ENCODE measurements at regions not wholly inside any gene's neighbourhood (a gene's known extent, or its start where the extent isn't known, plus 50 kb on each side); places are given as distances from the start of the nearest gene placed in this dataset.

- no peak for DNase-seq
Measured at GRCh38 chr11:45472716-45473317, 186.7 kb upstream of the SYT13 start.

GRCh38 chr11:45471266-45471665 lies 185.1 kb upstream of the SYT13 start:
- DNase-seq: no peak

- no peak for DNase-seq
Measured at GRCh38 chr11:45470794-45471167, 184.6 kb upstream of the SYT13 start.

GRCh38 chr11:45470151-45470793 lies 184.1 kb upstream of the SYT13 start:
- no peak for DNase-seq

GRCh38 chr11:45468267-45468856 lies 182.2 kb upstream of the SYT13 start:
- no peak for DNase-seq

- DNase-seq: no peak
Measured at GRCh38 chr11:45463541-45463940, 177.4 kb upstream of the SYT13 start.

- no peak for DNase-seq
Measured at GRCh38 chr11:45461514-45461913, 175.4 kb upstream of the SYT13 start.

- DNase-seq: no peak
Measured at GRCh38 chr11:45459491-45459890, 173.3 kb upstream of the SYT13 start.

- no peak for DNase-seq
Measured at GRCh38 chr11:45458269-45458668, 172.1 kb upstream of the SYT13 start.

- DNase-seq: no peak
Measured at GRCh38 chr11:45457649-45458048, 171.5 kb upstream of the SYT13 start.

GRCh38 chr11:45456686-45457085 lies 170.5 kb upstream of the SYT13 start:
- no peak for DNase-seq

- no peak for DNase-seq
Measured at GRCh38 chr11:45455536-45455935, 169.4 kb upstream of the SYT13 start.

- DNase-seq: no peak
Measured at GRCh38 chr11:45454917-45455401, 168.8 kb upstream of the SYT13 start.

- no peak for DNase-seq
Measured at GRCh38 chr11:45453721-45454120, 167.6 kb upstream of the SYT13 start.

GRCh38 chr11:45451766-45452440 lies 165.8 kb upstream of the SYT13 start:
- no peak for DNase-seq

GRCh38 chr11:45450189-45450588 lies 164.0 kb upstream of the SYT13 start:
- DNase-seq: no peak

GRCh38 chr11:45449036-45449601 lies 163.0 kb upstream of the SYT13 start:
- no peak for DNase-seq

GRCh38 chr11:45448561-45448960 lies 162.4 kb upstream of the SYT13 start:
- no peak for DNase-seq

GRCh38 chr11:45446998-45447397 lies 160.9 kb upstream of the SYT13 start:
- DNase-seq: no peak

GRCh38 chr11:45446434-45446833 lies 160.3 kb upstream of the SYT13 start:
- DNase-seq: no peak

- no peak for DNase-seq
Measured at GRCh38 chr11:45444796-45445195, 158.7 kb upstream of the SYT13 start.

- no peak for DNase-seq
Measured at GRCh38 chr11:45440111-45440510, 154.0 kb upstream of the SYT13 start.

GRCh38 chr11:45436966-45437365 lies 150.8 kb upstream of the SYT13 start:
- no peak for DNase-seq

- DNase-seq: no peak
Measured at GRCh38 chr11:45436118-45436517, 150.0 kb upstream of the SYT13 start.

Measured in Kasumi-1 (cell line).